Stimulated activated naive CD4-positive, alpha-beta T cell (primary cell): ENCODE measurements at regions not wholly inside any gene's neighbourhood (a gene's known extent, or its start where the extent isn't known, plus 50 kb on each side); places are given as distances from the start of the nearest gene placed in this dataset.
A peak's percentile ranks its signal among the peaks of the same experiment; 100 is the strongest.
"Not testable (repeated sequence)": the region's sequence is repeated elsewhere in the genome, so short reads cannot be mapped to it uniquely, and the experiment has no call there.

Experiments
- DNase-seq, 6 experiments: peaks; one replicate each; lab custom pipeline; 2025; lab: John Stamatoyannopoulos, UW

- DNase-seq: no peak
Measured at GRCh38 chr2:11073251-11073650, 82.0 kb upstream of the SLC66A3 start.

GRCh38 chr2:11073776-11074175 is 81.5 kb upstream of the SLC66A3 start:
- DNase-seq: no peak

GRCh38 chr2:11074246-11074820 is 80.9 kb upstream of the SLC66A3 start:
- no peak for DNase-seq

DNA sequence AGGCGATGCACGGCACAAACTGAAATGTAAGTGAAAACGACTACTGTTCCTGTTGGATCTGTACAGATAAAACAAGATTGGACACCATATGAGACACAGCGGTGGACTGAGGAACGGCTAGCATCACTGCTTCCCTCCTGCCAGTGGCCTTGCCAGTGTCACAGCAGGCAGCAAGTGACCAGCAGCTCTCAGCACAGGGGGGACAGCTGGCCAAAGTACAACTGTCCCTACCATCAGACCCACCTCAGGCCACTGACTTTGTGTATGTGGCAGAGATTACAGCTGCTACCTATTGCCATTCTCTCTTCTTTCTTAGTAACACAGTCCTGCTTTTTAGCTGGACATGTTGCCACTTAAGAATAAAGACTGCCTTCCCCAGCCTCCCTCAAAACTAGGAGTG is 80.0 kb upstream of the SLC66A3 start:
- DNase-seq: no peak

DNA sequence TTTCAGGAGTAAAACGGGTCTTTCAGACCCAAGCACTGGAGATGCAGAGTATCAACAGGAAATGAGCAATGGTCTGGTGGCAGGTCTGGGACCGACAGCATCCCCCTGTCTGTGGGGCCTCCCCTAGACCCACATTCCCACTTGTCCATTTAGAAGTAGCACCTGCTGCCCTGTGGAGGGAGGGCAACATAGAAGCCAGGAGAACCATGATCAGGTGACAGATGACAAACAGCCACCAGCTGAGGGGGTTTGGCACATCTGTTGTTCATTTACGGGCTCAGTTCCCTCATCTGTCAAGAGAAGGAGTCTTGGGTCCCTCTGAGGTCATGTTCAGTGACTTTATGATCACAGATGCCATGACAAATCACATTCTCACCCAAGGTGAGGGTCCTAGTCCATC is 77.9 kb upstream of the SLC66A3 start:
- DNase-seq: no peak

GRCh38 chr2:11079136-11079824 is 76.0 kb upstream of the SLC66A3 start:
- DNase-seq: no peak

DNA sequence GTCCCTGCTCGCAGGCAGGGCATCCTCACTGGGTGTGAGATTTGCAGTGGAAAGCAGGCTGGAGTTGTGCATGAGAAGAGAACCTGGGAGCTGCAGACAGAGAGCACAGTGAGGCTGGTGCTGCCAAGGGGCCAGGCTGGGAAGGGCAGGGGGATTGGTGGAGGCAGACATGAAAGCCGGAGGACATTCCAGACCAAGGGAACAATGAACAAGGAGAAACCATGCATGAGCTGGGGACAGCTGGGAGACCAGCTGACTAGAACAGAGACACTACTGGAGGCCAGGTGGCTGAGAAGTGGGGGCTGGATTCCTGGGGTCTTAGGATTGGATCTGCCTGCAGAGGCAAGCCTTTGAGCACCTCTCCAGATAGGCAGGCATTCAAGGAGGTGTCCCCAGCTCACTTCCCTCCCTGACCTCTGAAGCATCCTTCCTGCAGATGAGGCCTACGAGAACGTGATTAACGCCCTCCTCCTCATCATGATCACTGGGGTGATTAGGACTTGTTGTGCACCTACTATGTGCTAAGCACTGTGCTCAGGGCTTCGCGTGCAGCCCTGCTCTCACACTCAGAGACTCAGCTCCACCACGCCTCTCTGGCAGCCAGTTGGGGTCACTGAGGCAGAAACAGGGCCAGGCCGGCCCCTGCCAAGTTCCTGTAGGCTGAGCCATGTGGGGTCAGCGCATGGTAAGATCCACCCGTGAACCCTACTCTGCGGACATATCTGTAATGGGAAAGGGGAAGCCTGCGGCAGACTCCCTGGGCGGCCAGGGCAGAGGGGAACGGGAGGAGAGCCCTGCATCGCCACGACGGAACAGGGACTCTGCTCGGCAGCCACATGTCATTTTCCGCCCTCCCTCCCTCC is 74.8 kb upstream of the SLC66A3 start:
- DNase-seq: no peak

DNA sequence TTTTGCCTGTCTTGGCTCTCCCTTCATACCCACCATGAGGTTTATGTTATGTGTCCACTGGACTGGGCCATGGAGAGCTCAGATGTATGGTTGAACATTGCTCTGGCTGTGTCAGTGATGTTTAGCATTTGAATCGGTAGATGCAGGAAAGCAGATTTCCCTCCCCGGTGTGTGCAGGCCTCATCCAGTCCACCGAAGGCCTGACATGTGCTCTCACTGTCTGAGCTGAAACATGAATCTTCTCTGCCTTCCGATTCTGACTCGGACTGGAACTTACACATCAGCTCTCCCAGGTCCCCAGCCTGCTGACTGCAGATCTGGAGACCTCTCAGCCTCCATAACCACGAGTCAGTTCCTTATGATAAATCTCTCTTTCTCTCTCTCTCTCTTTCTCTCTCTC is 72.4 kb upstream of the SLC66A3 start:
- no peak for DNase-seq

- DNase-seq: not testable (repeated sequence)
Measured at GRCh38 chr2:11088821-11089220, 66.4 kb upstream of the SLC66A3 start.

- DNase-seq: peak in 1 of 6 experiments; percentile 6
Measured at GRCh38 chr2:11090187-11090586, 65.1 kb upstream of the SLC66A3 start.

- DNase-seq: no peak
Measured at GRCh38 chr2:11092701-11093335, 62.4 kb upstream of the SLC66A3 start.

DNA sequence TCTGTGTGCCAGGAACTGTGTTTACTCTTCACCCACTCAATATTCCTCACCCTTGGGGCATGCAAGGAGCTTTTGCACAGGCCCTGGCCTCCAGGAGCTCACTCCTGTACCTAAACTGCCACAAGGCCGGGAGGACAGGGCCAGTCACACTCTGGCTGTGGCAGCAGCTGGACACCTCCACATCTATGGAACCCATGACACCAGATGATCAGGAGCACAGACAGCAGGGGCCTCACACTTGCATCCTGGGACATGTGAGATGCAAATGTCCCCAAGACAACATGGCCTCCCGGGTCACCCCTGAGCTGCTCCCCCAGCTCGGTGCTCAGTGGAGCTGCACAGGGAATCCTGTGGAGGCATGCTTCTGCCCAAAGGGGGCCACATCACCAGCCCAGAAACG is 61.8 kb upstream of the SLC66A3 start:
- no peak for DNase-seq

GRCh38 chr2:11094021-11094810 is 61.1 kb upstream of the SLC66A3 start:
- no peak for DNase-seq

DNA sequence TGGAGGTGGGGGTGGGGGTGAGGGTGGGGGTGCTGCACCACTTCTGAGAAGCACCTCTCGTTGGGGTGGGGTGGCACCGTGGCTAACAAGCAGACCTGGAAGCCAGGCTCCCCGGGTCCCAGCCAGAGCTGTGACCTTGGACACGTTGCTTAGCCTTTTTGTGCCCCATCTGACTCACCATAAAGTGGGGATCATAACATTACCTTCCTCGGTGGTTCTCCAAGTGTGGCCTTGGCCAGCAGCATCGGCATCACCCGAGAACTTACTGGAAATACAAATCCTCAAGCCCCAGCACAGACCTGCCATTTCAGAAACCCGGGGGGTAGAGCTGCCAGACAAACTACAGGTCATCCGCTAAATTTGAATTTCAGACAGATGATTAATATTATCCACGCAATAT is 58.7 kb upstream of the SLC66A3 start:
- no peak for DNase-seq

DNA sequence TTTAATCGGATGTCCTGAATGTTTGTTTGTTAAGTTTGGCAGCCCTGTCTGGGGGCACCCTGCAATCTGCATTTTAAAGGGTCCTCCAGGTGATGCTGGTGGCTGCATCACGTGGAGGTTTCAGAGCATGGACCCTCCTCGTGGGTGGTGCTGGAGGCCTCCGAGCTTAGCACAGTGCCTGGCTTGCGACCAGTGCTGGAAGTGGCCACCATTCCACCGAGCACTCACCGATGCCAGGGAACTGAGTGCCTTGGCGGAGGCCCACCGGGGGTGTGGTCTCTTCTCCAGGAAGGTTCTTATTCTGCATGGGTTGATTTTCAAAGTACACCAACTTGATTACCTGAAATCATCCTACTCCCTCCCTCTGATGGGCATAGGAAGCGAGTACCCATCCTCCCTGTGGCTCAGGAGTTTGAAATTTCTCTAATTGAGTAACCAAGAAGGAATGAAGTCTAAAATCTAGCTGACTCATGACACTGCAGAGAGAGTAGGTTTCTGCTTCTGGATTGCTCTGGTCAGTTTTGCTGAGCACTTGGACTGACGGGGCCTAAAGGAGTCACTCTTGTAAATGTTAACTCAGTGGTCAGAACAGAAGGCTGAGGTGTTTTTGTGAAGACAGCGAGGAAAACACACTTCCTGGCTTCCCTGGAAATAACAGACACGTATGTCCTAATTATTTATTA is 58.1 kb upstream of the SLC66A3 start:
- no peak for DNase-seq

DNA sequence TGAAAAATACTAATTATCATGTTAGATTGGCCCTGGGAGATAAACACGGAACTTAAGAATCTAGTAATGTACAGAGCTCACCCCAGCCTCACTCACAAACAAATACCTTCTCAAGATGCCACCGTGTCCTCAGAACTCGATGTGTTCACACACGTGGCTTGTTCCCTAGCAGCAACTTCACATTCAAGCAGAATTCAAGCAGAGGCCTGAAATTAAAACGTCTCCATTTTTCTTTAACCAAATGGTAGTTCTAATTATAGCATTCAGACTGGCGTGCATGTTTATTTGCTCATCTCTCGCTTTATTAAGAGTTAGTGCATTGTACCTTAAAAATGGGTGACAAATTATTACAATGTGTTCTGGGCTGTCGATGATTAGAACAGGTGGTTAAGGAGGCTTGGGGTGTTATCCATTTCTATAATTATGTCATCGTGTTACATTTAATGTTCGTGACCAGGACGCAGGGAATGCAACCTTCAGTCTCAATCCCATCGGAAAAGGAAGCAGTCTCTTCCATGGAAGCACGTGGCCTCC is 57.3 kb upstream of the SLC66A3 start:
- no peak for DNase-seq

GRCh38 chr2:11099122-11100065 is 55.9 kb upstream of the SLC66A3 start:
- DNase-seq: no peak

DNA sequence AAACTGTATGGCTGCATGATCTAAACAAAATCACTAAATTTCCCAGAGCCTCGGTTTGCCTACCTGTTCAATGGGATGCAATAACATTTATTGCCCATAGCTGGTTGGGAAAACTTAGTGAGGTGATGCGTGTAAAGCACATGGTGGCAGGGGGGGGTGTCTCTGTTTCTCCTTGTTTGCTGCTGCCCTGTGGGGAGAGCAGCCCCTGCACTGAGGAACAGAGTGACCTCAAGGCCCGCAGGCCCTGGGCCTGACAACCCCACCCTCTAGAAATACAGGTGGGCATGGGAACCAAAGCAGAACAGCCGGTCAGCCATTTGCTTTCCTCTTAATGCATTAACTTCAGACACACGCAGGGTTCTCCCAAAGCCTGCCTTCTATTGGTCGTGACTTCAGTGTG is 55.1 kb upstream of the SLC66A3 start:
- DNase-seq: no peak

DNA sequence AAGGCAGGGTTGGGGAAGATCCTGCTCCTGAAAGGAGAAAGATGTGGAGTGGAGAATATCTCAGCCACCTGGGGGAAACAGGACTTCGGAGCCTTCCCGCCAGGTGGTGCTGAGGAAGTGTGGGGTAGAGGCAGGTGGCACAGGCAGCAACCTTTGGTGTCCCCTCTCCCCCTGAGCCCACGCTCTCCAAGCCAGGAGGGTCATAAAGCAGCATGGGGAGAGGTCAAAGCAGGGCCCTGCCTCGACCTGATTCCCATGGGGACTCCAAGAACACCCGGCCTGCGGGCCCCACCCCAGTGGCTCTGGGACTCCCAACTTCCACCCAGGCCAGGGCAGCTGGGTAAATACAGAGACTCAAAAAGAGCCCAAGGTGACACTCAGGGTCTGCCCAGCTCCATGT is 54.3 kb upstream of the SLC66A3 start:
- no peak for DNase-seq

- no peak for DNase-seq
Measured at GRCh38 chr2:11101430-11101829, 53.8 kb upstream of the SLC66A3 start.
